A673 (cell line): ENCODE measurements at regions not wholly inside any gene's neighbourhood (a gene's known extent, or its start where the extent isn't known, plus 50 kb on each side); places are given as distances from the start of the nearest gene placed in this dataset.

Source experiments
- BruUV-seq: library from RNA; stranded (reverse); fragments of 400-500 nt; replicated peaks from 2 replicates; lab custom pipeline; 2021; lab: Mats Ljungman, UMichigan
- CTCF ChIA-PET: fragments of 300-600 bp; sonication (Branson Sonifier 250); formaldehyde crosslinking; loops from one replicate; lab custom pipeline; 2022; ENCODE audit warnings: antibody characterized with exemption; lab: Charles Lee
- POLR2A ChIA-PET: fragments of 300-600 bp; sonication (Branson Sonifier 250); formaldehyde crosslinking; loops from one replicate; lab custom pipeline; 2022; ENCODE audit warnings: antibody characterized with exemption; ENCODE audit not compliant: low non-redundant PET; lab: Charles Lee
- DNase-seq: peaks from one replicate; pipeline ENCODE4 v3.0.0-alpha.2; 2015; ENCODE audit warnings: low spot score
- H3K27ac ChIP-seq: fragments of 200-600 bp; sonication (generic); 2 replicates; pipeline ENCODE4 v1.5.1; 2016; ENCODE audit warnings: mixed run types, low read depth, mild to moderate bottlenecking, mixed read lengths, antibody characterized with exemption, low read length; ENCODE audit not compliant: poor library complexity, severe bottlenecking
- H3K27me3 ChIP-seq: fragments of 200-600 bp; sonication (generic); replicated peaks from 2 replicates; pipeline ENCODE4 v1.6.1; 2017; ENCODE audit warnings: mixed run types, low read depth, mild to moderate bottlenecking, mixed read lengths, antibody characterized with exemption, low read length; ENCODE audit not compliant: insufficient read depth, poor library complexity
- H3K36me3 ChIP-seq: fragments of 200-600 bp; sonication (generic); 2 replicates; pipeline ENCODE4 v1.6.1; 2016; ENCODE audit warnings: mixed run types, mild to moderate bottlenecking, mixed read lengths, antibody characterized with exemption, low read length; ENCODE audit not compliant: insufficient read depth, poor library complexity, severe bottlenecking
- H3K4me1 ChIP-seq: fragments of 200-600 bp; sonication (generic); 2 replicates; pipeline ENCODE4 v1.6.1; 2017; ENCODE audit warnings: mixed run types, mild to moderate bottlenecking, mixed read lengths, antibody characterized with exemption, low read length; ENCODE audit not compliant: insufficient read depth, poor library complexity, severe bottlenecking
- H3K4me3 ChIP-seq: fragments of 200-600 bp; sonication (generic); 2 replicates; pipeline ENCODE4 v1.5.1; 2016; ENCODE audit warnings: low read depth, mixed run types, mild to moderate bottlenecking, mixed read lengths, low read length; ENCODE audit not compliant: poor library complexity, severe bottlenecking
- H3K9me3 ChIP-seq: fragments of 200-600 bp; sonication (generic); 2 replicates; pipeline ENCODE4 v1.6.1; 2016; ENCODE audit warnings: mixed run types, low read depth, mild to moderate bottlenecking, mixed read lengths, antibody characterized with exemption, low read length; ENCODE audit not compliant: poor library complexity, severe bottlenecking
- EZH2 ChIP-seq: fragments of 200-600 bp; sonication (generic); IDR thresholded peaks from 2 replicates; pipeline ENCODE4 v1.6.1; 2017; ENCODE audit warnings: borderline replicate concordance, low read depth, mild to moderate bottlenecking, mixed read lengths, antibody characterized with exemption, low read length; ENCODE audit not compliant: poor library complexity, severe bottlenecking
- intact Hi-C: fragments of 100-400 bp; cut with micrococcal nuclease; formaldehyde crosslinking; loops from one replicate; pipeline ENCODE4 v1.10.0; 2022; ENCODE audit not compliant: unreplicated experiment
- TF ChIP-seq, protein P1 (sequence below): fragments of 300-800, 200-600 bp; sonication (generic); conservative IDR thresholded peaks from 2 replicates; pipeline ENCODE4 v1.5.1; 2017; ENCODE audit warnings: low read depth, mild to moderate bottlenecking, antibody characterized with exemption, low read length, moderate library complexity, mixed read lengths

GRCh38 chr7:124652237-124652636 lies 113.4 kb downstream of the GPR37 start:
- H3K4me3 ChIP-seq: no peak overlapping the region
- intact Hi-C loops: no loop called here
- no peak for TF ChIP-seq EZH2
- H3K4me1 ChIP-seq: no peaks in the 10 kb centered on the region
- no peaks in the 10 kb centered on the region for H3K36me3 ChIP-seq
- no peak for DNase-seq
- no peak overlapping the region for H3K27ac ChIP-seq
- no peaks in the 10 kb centered on the region for H3K27me3 ChIP-seq
- POLR2A ChIA-PET: no interaction called here
- CTCF ChIA-PET: no interaction called here
- H3K9me3 ChIP-seq: no peaks in the 10 kb centered on the region
- no TSS peak for BruUV-seq

DNA sequence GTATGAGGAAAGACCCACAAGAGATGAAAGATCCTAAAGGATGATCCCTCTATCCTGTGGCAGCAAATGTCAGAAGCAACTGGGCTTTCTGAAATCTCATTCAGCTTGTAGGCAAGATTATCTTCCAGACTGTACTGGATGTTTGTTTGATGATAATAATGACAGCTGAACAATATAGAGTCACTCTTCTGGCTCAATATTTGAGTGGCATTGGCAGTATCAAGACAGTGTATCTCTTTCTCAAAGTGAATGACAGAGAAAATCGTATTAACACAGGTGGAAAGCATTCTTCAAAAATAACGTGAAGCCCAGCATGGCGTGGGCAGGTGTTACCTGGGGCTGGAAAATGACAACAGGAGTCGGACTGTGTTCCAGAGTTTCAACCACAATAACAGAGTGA lies 114.5 kb downstream of the GPR37 start:
- no peak overlapping the region for H3K4me3 ChIP-seq
- H3K27ac ChIP-seq: no peak overlapping the region
- CTCF ChIA-PET: no interaction called here
- TF ChIP-seq, protein P1, sequence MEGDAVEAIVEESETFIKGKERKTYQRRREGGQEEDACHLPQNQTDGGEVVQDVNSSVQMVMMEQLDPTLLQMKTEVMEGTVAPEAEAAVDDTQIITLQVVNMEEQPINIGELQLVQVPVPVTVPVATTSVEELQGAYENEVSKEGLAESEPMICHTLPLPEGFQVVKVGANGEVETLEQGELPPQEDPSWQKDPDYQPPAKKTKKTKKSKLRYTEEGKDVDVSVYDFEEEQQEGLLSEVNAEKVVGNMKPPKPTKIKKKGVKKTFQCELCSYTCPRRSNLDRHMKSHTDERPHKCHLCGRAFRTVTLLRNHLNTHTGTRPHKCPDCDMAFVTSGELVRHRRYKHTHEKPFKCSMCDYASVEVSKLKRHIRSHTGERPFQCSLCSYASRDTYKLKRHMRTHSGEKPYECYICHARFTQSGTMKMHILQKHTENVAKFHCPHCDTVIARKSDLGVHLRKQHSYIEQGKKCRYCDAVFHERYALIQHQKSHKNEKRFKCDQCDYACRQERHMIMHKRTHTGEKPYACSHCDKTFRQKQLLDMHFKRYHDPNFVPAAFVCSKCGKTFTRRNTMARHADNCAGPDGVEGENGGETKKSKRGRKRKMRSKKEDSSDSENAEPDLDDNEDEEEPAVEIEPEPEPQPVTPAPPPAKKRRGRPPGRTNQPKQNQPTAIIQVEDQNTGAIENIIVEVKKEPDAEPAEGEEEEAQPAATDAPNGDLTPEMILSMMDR: no peak
- no peak for TF ChIP-seq EZH2
- no peaks in the 10 kb centered on the region for H3K4me1 ChIP-seq
- BruUV-seq: no TSS peak
- DNase-seq: no peak
- H3K9me3 ChIP-seq: no peaks in the 10 kb centered on the region
- intact Hi-C loops: no loop called here
- H3K27me3 ChIP-seq: no peaks in the 10 kb centered on the region
- POLR2A ChIA-PET: no interaction called here
- no peaks in the 10 kb centered on the region for H3K36me3 ChIP-seq

GRCh38 chr7:124649397-124650014 lies 116.1 kb downstream of the GPR37 start:
- CTCF ChIA-PET: no interaction called here
- intact Hi-C loops: no loop called here
- H3K4me3 ChIP-seq: peak overlapping the region; percentile 23

More at GRCh38 chr7:124649397-124650014, 116.1 kb downstream of the GPR37 start:
- DNase-seq: peak; percentile 1
- BruUV-seq: no TSS peak
- TF ChIP-seq, protein P1: no peak
- TF ChIP-seq EZH2: no peak
- Histone ChIP-seq H3K36me3 (no peaks in the 10 kb centered on the region), H3K27ac (no peak overlapping the region), H3K4me1 (no peaks in the 10 kb centered on the region), H3K27me3 (no peaks in the 10 kb centered on the region), H3K9me3 (no peaks in the 10 kb centered on the region)
- POLR2A ChIA-PET: no interaction called here
